DOHH2 (cell line): ENCODE measurements at regions not wholly inside any gene's neighbourhood (a gene's known extent, or its start where the extent isn't known, plus 50 kb on each side); places are given as distances from the start of the nearest gene placed in this dataset.

Experiments
- H3F3A ChIP-seq: fragments of 200-600 bp; sonication (generic), shearing (Covaris generic); 2 replicates; pipeline ENCODE4 v1.6.0; 2016; ENCODE audit warnings: antibody characterized with exemption, mild to moderate bottlenecking; ENCODE audit not compliant: control insufficient read depth, insufficient read depth
- H3K27ac ChIP-seq: fragments of 200-600 bp; sonication (generic); 2 replicates; pipeline ENCODE4 v1.5.1; 2014; ENCODE audit warnings: low read depth, mild to moderate bottlenecking, low read length, moderate library complexity
- H3K27me3 ChIP-seq: fragments of 200-600 bp; sonication (generic); 2 replicates; pipeline ENCODE4 v1.6.1; 2014; ENCODE audit warnings: mild to moderate bottlenecking, low read length, mixed read lengths; ENCODE audit not compliant: control insufficient read depth
- H3K36me3 ChIP-seq: fragments of 200-600 bp; sonication (generic); 2 replicates; pipeline ENCODE4 v1.6.1; 2014; ENCODE audit warnings: mild to moderate bottlenecking, low read length, moderate library complexity, mixed read lengths; ENCODE audit not compliant: control insufficient read depth
- H3K4me1 ChIP-seq: fragments of 200-600 bp; sonication (generic); 2 replicates; pipeline ENCODE4 v1.6.1; 2014; ENCODE audit warnings: mild to moderate bottlenecking, low read length, mixed read lengths; ENCODE audit not compliant: control insufficient read depth
- H3K4me2 ChIP-seq: fragments of 200-600 bp; sonication (generic); 2 replicates; pipeline ENCODE4 v1.6.0; 2014; ENCODE audit warnings: mild to moderate bottlenecking, low read length, moderate library complexity
- H3K4me3 ChIP-seq: fragments of 200-600 bp; sonication (generic); 2 replicates; pipeline ENCODE4 v1.5.1; 2014; ENCODE audit warnings: mild to moderate bottlenecking, low read length, mixed read lengths
- H3K79me2 ChIP-seq: fragments of 200-600 bp; sonication (generic); 2 replicates; pipeline ENCODE4 v1.6.1; 2014; ENCODE audit warnings: mild to moderate bottlenecking, low read length, mixed read lengths; ENCODE audit not compliant: control insufficient read depth
- H3K9me2 ChIP-seq: fragments of 200-600 bp; sonication (generic); replicated peaks from 2 replicates; pipeline ENCODE4 v1.6.1; 2014; ENCODE audit warnings: mild to moderate bottlenecking, low read length, mixed read lengths; ENCODE audit not compliant: control insufficient read depth
- H3K9me3 ChIP-seq: fragments of 200-600 bp; sonication (generic); 2 replicates; pipeline ENCODE4 v1.6.1; 2014; ENCODE audit warnings: antibody characterized with exemption, low read length, mixed read lengths; ENCODE audit not compliant: control insufficient read depth, insufficient read depth
- H4K20me1 ChIP-seq: fragments of 200-600 bp; sonication (generic); 2 replicates; pipeline ENCODE4 v1.6.0; 2014; ENCODE audit warnings: low read depth, mild to moderate bottlenecking, antibody characterized with exemption, low read length, moderate library complexity; ENCODE audit not compliant: control insufficient read depth, insufficient read depth
- EZH2phosphoT487 ChIP-seq: fragments of 200-600 bp; sonication (generic); IDR thresholded peaks from 2 replicates; pipeline ENCODE4 v1.6.1; 2017; ENCODE audit warnings: borderline replicate concordance, mild to moderate bottlenecking, antibody characterized with exemption, low read length, moderate library complexity, mixed read lengths
- TF ChIP-seq, protein P1 (sequence below): fragments of 200-600 bp; sonication (generic); IDR thresholded peaks from one replicate; pipeline ENCODE4 v1.5.1; 2014; ENCODE audit warnings: antibody characterized with exemption, mild to moderate bottlenecking, low read depth, low read length; ENCODE audit not compliant: poor library complexity, severe bottlenecking

DNA sequence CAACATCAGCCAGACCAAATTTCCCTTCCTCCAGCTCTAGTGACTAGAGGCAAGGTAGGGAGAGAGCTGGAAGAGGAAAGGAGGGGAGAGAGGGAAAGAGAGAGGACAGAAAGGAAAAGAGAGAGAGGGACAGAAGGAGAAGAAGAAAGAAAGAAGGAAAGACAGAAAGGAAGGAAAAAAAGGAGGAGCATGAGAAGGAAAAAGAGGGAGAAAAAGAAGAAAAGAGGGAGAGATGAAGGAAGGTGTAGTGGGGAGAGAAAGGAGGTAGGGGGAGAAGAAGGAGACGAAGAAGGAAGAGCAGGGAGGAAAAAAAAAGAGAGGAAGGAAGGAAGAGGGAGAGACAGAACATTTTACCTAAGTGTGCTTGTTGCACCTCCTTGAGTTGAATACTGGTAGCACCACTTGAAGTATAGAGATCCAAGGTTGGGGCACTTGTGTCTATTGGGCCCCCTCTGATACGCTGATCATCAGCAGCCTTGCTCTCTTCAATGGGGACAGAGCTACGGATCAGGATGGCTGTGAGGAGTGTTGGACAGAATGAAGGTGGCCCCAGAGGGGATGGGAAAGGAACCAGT is 232.5 kb downstream of the SUDS3 start:
- TF ChIP-seq, protein P1, sequence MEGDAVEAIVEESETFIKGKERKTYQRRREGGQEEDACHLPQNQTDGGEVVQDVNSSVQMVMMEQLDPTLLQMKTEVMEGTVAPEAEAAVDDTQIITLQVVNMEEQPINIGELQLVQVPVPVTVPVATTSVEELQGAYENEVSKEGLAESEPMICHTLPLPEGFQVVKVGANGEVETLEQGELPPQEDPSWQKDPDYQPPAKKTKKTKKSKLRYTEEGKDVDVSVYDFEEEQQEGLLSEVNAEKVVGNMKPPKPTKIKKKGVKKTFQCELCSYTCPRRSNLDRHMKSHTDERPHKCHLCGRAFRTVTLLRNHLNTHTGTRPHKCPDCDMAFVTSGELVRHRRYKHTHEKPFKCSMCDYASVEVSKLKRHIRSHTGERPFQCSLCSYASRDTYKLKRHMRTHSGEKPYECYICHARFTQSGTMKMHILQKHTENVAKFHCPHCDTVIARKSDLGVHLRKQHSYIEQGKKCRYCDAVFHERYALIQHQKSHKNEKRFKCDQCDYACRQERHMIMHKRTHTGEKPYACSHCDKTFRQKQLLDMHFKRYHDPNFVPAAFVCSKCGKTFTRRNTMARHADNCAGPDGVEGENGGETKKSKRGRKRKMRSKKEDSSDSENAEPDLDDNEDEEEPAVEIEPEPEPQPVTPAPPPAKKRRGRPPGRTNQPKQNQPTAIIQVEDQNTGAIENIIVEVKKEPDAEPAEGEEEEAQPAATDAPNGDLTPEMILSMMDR = no peak
- TF ChIP-seq EZH2phosphoT487 = no peak
- Histone ChIP-seq H3K9me3 (peaks cover 6% of the 10 kb centered on the region; the same call in 1 of the 2 replicates), H3F3A (no peaks in the 10 kb centered on the region), H3K27me3 (no peaks in the 10 kb centered on the region), H3K9me2 (no peaks in the 10 kb centered on the region), H4K20me1 (no peaks in the 10 kb centered on the region), H3K4me3 (no peak overlapping the region), H3K4me1 (no peaks in the 10 kb centered on the region), H3K27ac (no peak overlapping the region), H3K4me2 (no peak overlapping the region), H3K79me2 (no peaks in the 10 kb centered on the region), H3K36me3 (no peaks in the 10 kb centered on the region)

DNA sequence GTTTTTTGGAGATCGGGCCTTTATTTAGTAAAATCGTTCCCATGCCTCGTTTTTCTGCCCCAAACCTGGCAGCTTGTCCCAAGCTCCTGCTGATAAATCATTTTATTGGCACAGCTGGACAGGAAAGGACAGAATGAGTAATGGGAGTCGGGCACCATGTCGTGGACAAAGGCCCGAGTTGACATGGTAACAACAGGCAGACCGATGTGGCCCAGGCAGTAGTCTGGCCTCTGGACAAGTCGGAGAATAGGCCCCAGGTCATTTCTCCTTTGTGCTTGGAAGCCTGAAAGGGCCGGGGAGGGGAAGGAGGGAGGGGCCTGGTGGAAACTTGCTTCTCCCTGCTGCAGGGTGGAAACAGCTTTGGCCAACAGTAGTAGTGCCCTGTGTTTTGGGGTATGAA is 234.9 kb downstream of the SUDS3 start:
- Histone ChIP-seq H4K20me1 (no peaks in the 10 kb centered on the region), H3K4me3 (no peak overlapping the region), H3K79me2 (no peaks in the 10 kb centered on the region), H3K4me1 (no peaks in the 10 kb centered on the region), H3K9me2 (no peaks in the 10 kb centered on the region), H3K4me2 (no peak overlapping the region), H3K9me3 (peaks cover 6% of the 10 kb centered on the region; the same call in 1 of the 2 replicates), H3K27me3 (no peaks in the 10 kb centered on the region), H3K27ac (no peak overlapping the region), H3K36me3 (no peaks in the 10 kb centered on the region), H3F3A (no peaks in the 10 kb centered on the region)
- TF ChIP-seq EZH2phosphoT487 = no peak
- TF ChIP-seq, protein P1 = no peak

DNA sequence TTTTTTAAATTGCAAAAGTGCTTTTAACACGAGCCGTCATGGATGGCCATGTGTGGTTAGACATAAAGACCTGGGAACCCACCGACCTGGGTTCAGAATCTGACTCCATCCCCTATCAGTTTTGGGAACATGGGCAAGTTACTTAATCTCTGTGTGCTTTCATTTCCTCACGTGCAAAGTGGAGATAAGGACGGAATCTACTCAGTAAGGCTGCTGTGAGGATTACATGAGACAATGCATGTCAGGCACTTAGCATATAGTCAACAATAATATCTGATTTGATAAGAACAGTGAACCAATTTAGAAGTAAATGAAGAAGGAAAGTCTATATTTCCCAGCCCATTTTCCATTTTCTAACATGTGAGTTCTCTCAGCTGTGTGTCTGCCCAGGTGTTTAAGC is 235.4 kb downstream of the SUDS3 start:
- H3K9me2 ChIP-seq = no peaks in the 10 kb centered on the region
- peaks cover 6% of the 10 kb centered on the region; the same call in 1 of the 2 replicates for H3K9me3 ChIP-seq
- H3F3A ChIP-seq = no peaks in the 10 kb centered on the region
- no peaks in the 10 kb centered on the region for H3K4me1 ChIP-seq
- H3K4me2 ChIP-seq = no peak overlapping the region
- H4K20me1 ChIP-seq = no peaks in the 10 kb centered on the region
- no peaks in the 10 kb centered on the region for H3K36me3 ChIP-seq
- TF ChIP-seq EZH2phosphoT487 = no peak
- TF ChIP-seq, protein P1 = no peak
- no peaks in the 10 kb centered on the region for H3K79me2 ChIP-seq
- H3K27me3 ChIP-seq = no peaks in the 10 kb centered on the region
- no peak overlapping the region for H3K4me3 ChIP-seq
- H3K27ac ChIP-seq = no peak overlapping the region
